GM23248 (cell line): ENCODE measurements at regions not wholly inside any gene's neighbourhood (a gene's known extent, or its start where the extent isn't known, plus 50 kb on each side); places are given as distances from the start of the nearest gene placed in this dataset.
A peak's percentile ranks its signal among the peaks of the same experiment; 100 is the strongest.

Experiments
- DNase-seq: peaks from one replicate; pipeline ENCODE4 v3.0.0-alpha.2; 2015
- H2AFZ ChIP-seq: fragments of 200-600 bp; sonication (generic); 2 replicates; pipeline ENCODE4 v1.6.1; 2016; ENCODE audit warnings: antibody characterized with exemption
- H3F3A ChIP-seq: fragments of 200-600 bp; sonication (generic); 2 replicates; pipeline ENCODE4 v1.6.1; 2016; ENCODE audit warnings: mild to moderate bottlenecking, antibody characterized with exemption, mixed run types; ENCODE audit not compliant: insufficient read depth
- H3K27ac ChIP-seq: fragments of 200-600 bp; sonication (generic); 2 replicates; pipeline ENCODE4 v1.5.1; 2016; ENCODE audit warnings: mild to moderate bottlenecking
- H3K27me3 ChIP-seq: fragments of 200-600 bp; sonication (generic); replicated peaks from 2 replicates; pipeline ENCODE4 v1.6.1; 2016; ENCODE audit warnings: mild to moderate bottlenecking; ENCODE audit not compliant: insufficient read depth
- H3K36me3 ChIP-seq: fragments of 200-600 bp; sonication (generic); 2 replicates; pipeline ENCODE4 v1.6.1; 2016; ENCODE audit warnings: low read depth, mild to moderate bottlenecking
- H3K4me1 ChIP-seq: fragments of 200-600 bp; sonication (generic); 2 replicates; pipeline ENCODE4 v1.6.1; 2016; ENCODE audit warnings: mild to moderate bottlenecking; ENCODE audit not compliant: insufficient read depth
- H3K4me2 ChIP-seq: fragments of 200-600 bp; sonication (generic); one replicate; pipeline ENCODE4 v1.6.1; 2016; ENCODE audit warnings: mild to moderate bottlenecking; ENCODE audit not compliant: unreplicated experiment
- H3K4me3 ChIP-seq: fragments of 200-600 bp; sonication (generic); 2 replicates; pipeline ENCODE4 v1.5.1; 2016; ENCODE audit warnings: mild to moderate bottlenecking
- H3K79me2 ChIP-seq: fragments of 200-600 bp; sonication (generic); 2 replicates; pipeline ENCODE4 v1.6.1; 2016; ENCODE audit warnings: mild to moderate bottlenecking; ENCODE audit not compliant: insufficient read depth
- H3K9ac ChIP-seq: fragments of 200-600 bp; sonication (generic); 2 replicates; pipeline ENCODE4 v1.6.1; 2016; ENCODE audit warnings: mild to moderate bottlenecking
- H3K9me2 ChIP-seq: fragments of 200-600 bp; sonication (generic); 2 replicates; pipeline ENCODE4 v1.6.1; 2016; ENCODE audit warnings: mixed run types, mild to moderate bottlenecking, moderate library complexity; ENCODE audit not compliant: insufficient read depth
- H3K9me3 ChIP-seq: fragments of 200-600 bp; sonication (generic); one replicate; pipeline ENCODE4 v1.6.1; 2017; ENCODE audit warnings: low read depth
- H4K20me1 ChIP-seq: fragments of 200-600 bp; sonication (generic); 2 replicates; pipeline ENCODE4 v1.6.0; 2016; ENCODE audit not compliant: insufficient read depth
- EZH2 ChIP-seq: fragments of 200-600 bp; sonication (generic); IDR thresholded peaks from 2 replicates; pipeline ENCODE4 v1.6.1; 2018; ENCODE audit warnings: antibody characterized with exemption, mild to moderate bottlenecking; ENCODE audit not compliant: insufficient read depth, poor library complexity, severe bottlenecking
- EZH2phosphoT487 ChIP-seq: fragments of 200-600 bp; sonication (generic); IDR thresholded peaks from 2 replicates; pipeline ENCODE4 v1.6.1; 2018; ENCODE audit warnings: antibody characterized with exemption, moderate library complexity, mild to moderate bottlenecking, low read depth; ENCODE audit not compliant: insufficient read depth
- WGBS, 2 experiments: methylation state at CpG; one replicate each; pipeline ENCODE4 v1.1.6; 2015 to 2017; ENCODE audit warnings: low lambda C conversion rate in 2 of 2, low coverage in 1 of 2; ENCODE audit errors: missing lambda C conversion rate in 2 of 2; 5-methylcytosine and 5-hydroxymethylcytosine counted together
- in situ Hi-C: fragments of 300-500 bp; cut with MboI; formaldehyde crosslinking; loops from 2 replicates; pipeline ENCODE4 v1.15.0; 2020

DNA sequence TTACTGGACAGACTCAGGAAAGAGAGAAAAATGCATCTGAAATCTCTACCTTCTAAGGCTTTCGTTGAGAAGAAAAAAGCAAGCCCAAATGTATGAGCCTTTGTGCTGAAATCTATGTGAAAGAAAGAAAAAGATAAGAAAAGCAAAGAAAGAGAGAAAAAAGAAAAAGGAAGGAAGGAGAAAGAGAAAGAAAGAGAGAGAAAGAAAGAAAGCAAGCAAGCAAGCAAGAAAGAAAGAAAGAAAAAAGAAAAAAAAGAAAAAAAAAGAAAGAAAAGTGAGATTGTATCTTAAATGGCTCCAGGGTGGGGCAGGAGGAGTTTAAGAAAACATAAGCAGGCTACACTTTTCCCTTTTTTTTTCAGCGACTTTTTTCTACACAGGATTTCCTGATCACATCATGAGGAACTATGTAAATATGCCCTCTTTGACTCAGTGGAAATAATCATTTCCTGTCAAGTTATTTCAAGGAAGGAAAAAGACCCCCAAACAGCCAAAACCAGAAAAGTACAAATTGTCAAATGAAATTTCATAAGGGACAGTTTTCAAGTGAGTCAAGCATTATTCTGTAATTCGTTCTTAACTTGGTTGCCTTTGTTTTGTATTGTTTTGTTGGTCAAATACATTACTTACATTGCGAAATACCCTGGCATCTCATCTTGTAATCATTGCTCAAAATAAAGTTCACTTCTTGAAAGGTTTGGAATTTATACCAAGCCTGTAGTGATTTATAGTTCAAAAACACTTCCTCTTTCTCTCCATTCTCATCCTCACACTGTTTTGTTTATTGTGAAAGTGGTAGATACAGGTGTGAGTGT is 79.5 kb upstream of the RNF217 start:
- peak overlapping the region; percentile 48 for H3K27ac ChIP-seq
- 3% methylated on average over 4 of the region's 4 CpGs for WGBS, 2 experiments

DNA sequence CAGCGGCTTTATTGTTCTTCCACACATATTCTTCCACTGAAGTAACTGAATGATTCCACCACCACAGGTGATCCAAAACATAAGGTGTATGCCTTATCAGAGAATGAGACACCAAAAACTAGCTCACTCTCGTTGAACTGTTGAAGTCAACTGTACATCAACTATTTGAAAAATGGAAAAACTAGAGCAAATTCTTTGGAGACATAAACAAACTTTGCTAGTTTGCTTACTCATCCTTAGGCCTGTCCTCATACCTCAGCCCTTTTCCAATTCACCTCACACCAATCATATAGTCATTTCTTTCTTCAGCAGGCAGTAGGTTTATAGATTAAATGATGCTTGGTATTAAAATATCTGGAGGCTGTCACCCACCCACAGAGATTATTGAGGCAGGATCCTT is 77.1 kb upstream of the RNF217 start:
- Histone ChIP-seq H3K4me2 (no peak overlapping the region), H3F3A (peaks cover 27% of the 10 kb centered on the region), H3K9me2 (no peaks in the 10 kb centered on the region), H3K27me3 (no peaks in the 10 kb centered on the region), H3K36me3 (no peaks in the 10 kb centered on the region), H3K9ac (no peak overlapping the region), H3K9me3 (no peaks in the 10 kb centered on the region), H3K4me3 (no peak overlapping the region), H2AFZ (no peak overlapping the region), H3K79me2 (no peaks in the 10 kb centered on the region), H3K27ac (no peak overlapping the region), H3K4me1 (peaks cover 33% of the 10 kb centered on the region), H4K20me1 (no peaks in the 10 kb centered on the region)
- WGBS, 2 experiments, result 87 to 89% methylated on average over 2 of the region's 2 CpGs
- no peak for DNase-seq
- no peak for TF ChIP-seq EZH2phosphoT487
- no peak for TF ChIP-seq EZH2
- in situ Hi-C loops, result no loop called here

More for the DNA sequence above, 79.5 kb upstream of the RNF217 start:
- peaks cover 27% of the 10 kb centered on the region for H3F3A ChIP-seq
- no peaks in the 10 kb centered on the region for H3K9me2 ChIP-seq
- peaks cover 26% of the 10 kb centered on the region for H3K4me1 ChIP-seq
- peak; percentile 73 for DNase-seq
- H4K20me1 ChIP-seq, result no peaks in the 10 kb centered on the region
- no peaks in the 10 kb centered on the region for H3K79me2 ChIP-seq
- H3K27me3 ChIP-seq, result no peaks in the 10 kb centered on the region
- TF ChIP-seq EZH2 (no peak), EZH2phosphoT487 (no peak)
- no peaks in the 10 kb centered on the region for H3K9me3 ChIP-seq
- peak overlapping the region; percentile 77 for H3K4me2 ChIP-seq
- H3K4me3 ChIP-seq, result peak overlapping the region; percentile 50
- H2AFZ ChIP-seq, result peak overlapping the region; percentile 68
- in situ Hi-C loops, result no loop called here
- H3K36me3 ChIP-seq, result no peaks in the 10 kb centered on the region
- H3K9ac ChIP-seq, result peak overlapping the region; percentile 39

DNA sequence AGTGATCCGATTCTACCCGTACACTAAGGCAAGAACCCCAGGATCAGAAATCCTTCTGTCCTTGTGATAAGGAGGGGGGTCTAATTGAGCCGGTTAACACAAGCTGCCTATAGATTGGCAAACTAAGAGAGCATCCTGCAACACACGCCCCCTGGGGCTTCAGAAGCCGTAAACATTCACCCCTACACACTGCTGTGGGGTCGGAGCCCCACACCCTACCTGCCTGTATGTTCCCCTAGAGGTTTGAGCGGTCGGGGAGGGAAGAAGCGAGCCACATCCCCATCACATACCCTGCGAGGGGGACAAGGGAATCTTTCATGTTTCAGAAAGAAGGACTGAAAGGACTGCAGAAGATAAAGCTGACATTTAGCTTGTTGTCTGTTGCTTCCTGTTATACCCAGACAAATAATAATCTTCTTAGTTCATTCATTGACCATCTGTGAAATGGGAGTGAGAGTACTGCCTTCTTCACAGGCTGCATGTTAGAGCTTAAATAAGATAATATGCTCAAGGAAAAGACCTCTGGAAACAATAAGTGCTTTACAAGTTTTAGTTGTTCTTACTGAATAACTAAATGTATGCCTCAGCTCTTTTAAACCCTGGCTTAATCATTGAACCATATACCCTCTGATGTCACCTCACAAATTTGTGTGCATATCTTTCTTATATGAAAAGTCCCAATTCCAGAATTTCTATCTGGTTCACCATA is 74.2 kb upstream of the RNF217 start:
- in situ Hi-C loops, result no loop called here
- TF ChIP-seq EZH2phosphoT487 (no peak), EZH2 (no peak)
- Histone ChIP-seq H2AFZ (no peak overlapping the region; the same call in 1 of the 2 replicates), H3K27me3 (no peaks in the 10 kb centered on the region), H3K4me2 (no peak overlapping the region), H3K79me2 (no peaks in the 10 kb centered on the region), H4K20me1 (no peaks in the 10 kb centered on the region), H3K9me2 (no peaks in the 10 kb centered on the region), H3K4me3 (no peak overlapping the region), H3K27ac (no peak overlapping the region), H3K36me3 (no peaks in the 10 kb centered on the region), H3K9me3 (no peaks in the 10 kb centered on the region), H3K4me1 (peaks cover 12% of the 10 kb centered on the region), H3K9ac (no peak overlapping the region), H3F3A (peaks cover 6% of the 10 kb centered on the region)
- DNase-seq, result peak; percentile 2
- WGBS, 2 experiments, result 81 to 88% methylated on average over 10 of the region's 10 CpGs

DNA sequence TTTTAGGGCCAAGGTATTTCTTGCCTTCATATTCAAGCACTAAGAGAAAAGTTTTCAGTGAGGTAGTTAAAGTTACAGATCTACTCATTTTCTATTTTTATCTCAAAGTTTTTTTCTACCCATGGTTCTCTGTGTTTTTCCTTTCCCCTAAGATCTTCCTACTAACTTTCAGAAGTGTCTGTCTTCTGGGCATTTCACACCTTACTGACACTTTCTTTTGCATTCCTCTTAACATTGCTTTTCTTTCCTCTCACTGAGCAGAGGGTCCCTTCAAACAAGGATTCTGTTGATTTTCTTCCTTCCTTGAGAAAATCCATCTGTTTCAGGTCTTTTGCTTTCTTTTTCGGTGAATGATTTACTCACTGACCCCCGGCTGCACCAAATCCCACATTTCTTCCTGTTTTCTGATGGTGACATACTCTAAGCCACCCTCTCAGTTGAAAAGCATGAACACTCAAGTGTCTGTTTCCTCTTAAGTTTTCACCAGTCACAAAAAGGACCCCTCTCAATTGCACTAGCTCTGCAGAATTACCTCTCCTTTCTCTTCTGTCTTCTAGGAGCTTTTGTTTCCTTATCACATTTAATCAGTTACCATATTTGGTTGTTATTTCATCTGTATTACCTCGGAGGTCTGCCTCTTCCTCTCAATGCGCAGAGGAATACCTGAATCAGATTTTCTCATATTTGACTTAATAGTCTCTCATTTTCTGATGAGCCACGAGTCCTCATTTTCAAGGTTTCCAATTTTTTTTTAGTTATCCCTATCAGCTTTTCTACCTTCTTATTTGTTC is 73.5 kb upstream of the RNF217 start:
- Histone ChIP-seq H3K9ac (no peak overlapping the region), H3F3A (no peaks in the 10 kb centered on the region; the same call in 1 of the 2 replicates)

More for the DNA sequence above, 73.5 kb upstream of the RNF217 start:
- no peaks in the 10 kb centered on the region for H3K9me2 ChIP-seq
- H4K20me1 ChIP-seq, result no peaks in the 10 kb centered on the region
- H3K27me3 ChIP-seq, result no peaks in the 10 kb centered on the region
- H3K4me1 ChIP-seq, result peaks cover 7% of the 10 kb centered on the region; the same call in 1 of the 2 replicates
- H3K4me2 ChIP-seq, result peak overlapping the region; percentile 51
- in situ Hi-C loops, result no loop called here
- H3K27ac ChIP-seq, result no peak overlapping the region
- 0 out of 2 replicates have a peak overlapping the region, but pooled peaks have one; percentile 44 for H3K4me3 ChIP-seq
- H3K79me2 ChIP-seq, result no peaks in the 10 kb centered on the region
- DNase-seq, result no peak
- no peaks in the 10 kb centered on the region for H3K9me3 ChIP-seq
- peak overlapping the region; percentile 67 for H2AFZ ChIP-seq
- no peaks in the 10 kb centered on the region for H3K36me3 ChIP-seq
- 48 to 53% methylated on average over 5 of the region's 5 CpGs for WGBS, 2 experiments
- TF ChIP-seq EZH2phosphoT487, result no peak
- TF ChIP-seq EZH2, result no peak
